BE2C (cell line): ENCODE measurements at regions not wholly inside any gene's neighbourhood (a gene's known extent, or its start where the extent isn't known, plus 50 kb on each side); places are given as distances from the start of the nearest gene placed in this dataset.

ENCODE experiments used
- DNase-seq: peaks from one replicate; pipeline ENCODE4 v3.0.0-alpha.2; 2020
- H3K27me3 ChIP-seq: fragments of 250-450 bp; sonication (Bioruptor Pico); 2 replicates; pipeline ENCODE4 v1.5.1; 2020; ENCODE audit warnings: mild to moderate bottlenecking
- H3K36me3 ChIP-seq: fragments of 250-450 bp; sonication (Bioruptor Pico); 2 replicates; pipeline ENCODE4 v1.5.1; 2020; ENCODE audit warnings: mild to moderate bottlenecking
- H3K4me1 ChIP-seq: fragments of 250-450 bp; sonication (Bioruptor Pico); 2 replicates; pipeline ENCODE4 v1.5.1; 2020
- H3K4me3 ChIP-seq: 2 replicates; pipeline ENCODE4 v1.5.1; 2011; ENCODE audit warnings: low read depth, low read length
- H3K9me3 ChIP-seq: fragments of 250-450 bp; sonication (Bioruptor Pico); 2 replicates; pipeline ENCODE4 v1.5.1; 2020
- CTCF ChIP-seq: IDR thresholded peaks from 2 replicates; pipeline ENCODE4 v1.5.1; 2012; ENCODE audit warnings: mild to moderate bottlenecking, low read depth, low read length

GRCh38 chr5:60141119-60141518 is 247.6 kb upstream of the PDE4D start:
- no peak for DNase-seq
- H3K4me3 ChIP-seq = no peak overlapping the region
- TF ChIP-seq CTCF = no peak

GRCh38 chr5:60136841-60137240 is 243.3 kb upstream of the PDE4D start:
- no peak overlapping the region for H3K4me3 ChIP-seq
- TF ChIP-seq CTCF = no peak

More at GRCh38 chr5:60141119-60141518, 247.6 kb upstream of the PDE4D start:
- Histone ChIP-seq H3K4me1 (no peaks in the 10 kb centered on the region), H3K9me3 (no peaks in the 10 kb centered on the region), H3K27me3 (no peaks in the 10 kb centered on the region), H3K36me3 (no peaks in the 10 kb centered on the region)

GRCh38 chr5:60131504-60131903 is 238.0 kb upstream of the PDE4D start:
- Histone ChIP-seq H3K36me3 (no peaks in the 10 kb centered on the region), H3K4me1 (no peaks in the 10 kb centered on the region), H3K9me3 (no peaks in the 10 kb centered on the region), H3K27me3 (no peaks in the 10 kb centered on the region), H3K4me3 (no peak overlapping the region)
- DNase-seq = no peak
- no peak for TF ChIP-seq CTCF

More at GRCh38 chr5:60136841-60137240, 243.3 kb upstream of the PDE4D start:
- DNase-seq = no peak
- Histone ChIP-seq H3K27me3 (no peaks in the 10 kb centered on the region), H3K9me3 (no peaks in the 10 kb centered on the region), H3K36me3 (no peaks in the 10 kb centered on the region), H3K4me1 (no peaks in the 10 kb centered on the region)

- Histone ChIP-seq H3K9me3 (no peaks in the 10 kb centered on the region), H3K4me1 (no peaks in the 10 kb centered on the region), H3K27me3 (peaks cover 9% of the 10 kb centered on the region), H3K36me3 (no peaks in the 10 kb centered on the region), H3K4me3 (no peak overlapping the region)
- no peak for DNase-seq
- TF ChIP-seq CTCF = no peak
Measured at GRCh38 chr5:60125636-60126035, 232.1 kb upstream of the PDE4D start.

- H3K27me3 ChIP-seq = peaks cover 10% of the 10 kb centered on the region; the same call in 1 of the 2 replicates
Measured at GRCh38 chr5:60102961-60103693, 209.6 kb upstream of the PDE4D start.

More at GRCh38 chr5:60102961-60103693, 209.6 kb upstream of the PDE4D start:
- no peak for TF ChIP-seq CTCF
- Histone ChIP-seq H3K36me3 (no peaks in the 10 kb centered on the region), H3K9me3 (no peaks in the 10 kb centered on the region), H3K4me3 (no peak overlapping the region), H3K4me1 (no peaks in the 10 kb centered on the region)
- DNase-seq = no peak
